OCI-LY1 (cell line): ENCODE measurements at regions not wholly inside any gene's neighbourhood (a gene's known extent, or its start where the extent isn't known, plus 50 kb on each side); places are given as distances from the start of the nearest gene placed in this dataset.
A peak's percentile ranks its signal among the peaks of the same experiment; 100 is the strongest.

ENCODE experiments used
- CTCF ChIP-seq: fragments of 200-600 bp; sonication (generic), shearing (Covaris generic); IDR thresholded peaks from 2 replicates; pipeline ENCODE4 v1.5.1; 2017; ENCODE audit warnings: mild to moderate bottlenecking, antibody characterized with exemption, low read length, moderate library complexity, mixed read lengths
- EZH2 ChIP-seq: fragments of 200-600 bp; sonication (generic), shearing (Covaris generic); IDR thresholded peaks from 2 replicates; pipeline ENCODE4 v1.8.0; 2017; ENCODE audit warnings: borderline replicate concordance, mixed run types, mild to moderate bottlenecking, antibody characterized with exemption, low read length, moderate library complexity, mixed read lengths

DNA sequence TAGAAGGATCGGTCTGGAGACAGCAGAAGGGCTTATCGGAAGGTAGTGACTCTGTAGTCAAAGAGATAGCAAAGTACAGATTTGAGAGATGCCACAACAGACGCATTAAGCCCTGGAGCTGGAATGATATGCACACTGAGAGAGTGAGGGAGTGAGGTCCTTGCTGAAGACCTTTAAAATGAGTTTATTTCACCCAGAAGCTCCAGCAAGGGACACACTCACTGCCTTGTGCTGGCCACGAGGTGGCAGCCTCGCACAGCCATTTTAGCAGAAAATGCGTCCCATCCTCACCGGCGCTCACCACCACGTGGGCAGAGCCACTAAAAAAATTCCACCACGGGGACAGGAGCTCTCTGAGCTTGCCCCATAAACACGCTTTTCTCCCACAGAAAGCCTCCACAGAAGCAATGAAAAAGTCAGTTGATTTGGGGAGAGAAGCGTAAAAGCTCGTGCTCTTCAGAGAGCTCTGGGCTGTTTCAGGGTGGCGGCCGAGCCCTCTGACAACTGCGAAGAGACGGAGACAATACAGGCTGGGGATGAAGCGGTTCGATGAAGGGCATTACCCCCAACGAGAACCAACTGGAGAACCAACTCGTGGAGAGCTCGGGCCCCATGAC, 163.0 kb upstream of the KLF14 start:
- peak; percentile 98 for TF ChIP-seq CTCF
- TF ChIP-seq EZH2, result no peak
